GM23338 (cell line): ENCODE measurements at regions not wholly inside any gene's neighbourhood (a gene's known extent, or its start where the extent isn't known, plus 50 kb on each side); places are given as distances from the start of the nearest gene placed in this dataset.

ENCODE experiments used
- ATAC-seq: fragments of 200-7000 bp; cut with Tn5 transposase; 3 replicates; pipeline ENCODE4 v1.9.1; 2020
- DNase-seq: peaks from one replicate; pipeline ENCODE4 v3.0.0-alpha.2; 2015; ENCODE audit warnings: low spot score
- H2AFZ ChIP-seq: fragments of 200-600 bp; sonication (generic); 2 replicates; pipeline ENCODE4 v1.8.0; 2016; ENCODE audit warnings: antibody characterized with exemption, mild to moderate bottlenecking, moderate library complexity
- H3F3A ChIP-seq: fragments of 200-600 bp; sonication (generic); replicated peaks from 2 replicates; pipeline ENCODE4 v1.8.0; 2017; ENCODE audit warnings: antibody characterized with exemption, mixed run types, low read depth
- H3K27ac ChIP-seq: fragments of 200-600 bp; sonication (generic); 2 replicates; pipeline ENCODE4 v1.6.1; 2016; ENCODE audit warnings: low read depth
- H3K27me3 ChIP-seq: fragments of 200-600 bp; sonication (generic); 2 replicates; pipeline ENCODE4 v1.8.0; 2016; ENCODE audit warnings: mild to moderate bottlenecking, mixed run types, moderate library complexity; ENCODE audit not compliant: insufficient read depth
- H3K36me3 ChIP-seq: fragments of 200-600 bp; sonication (generic); 2 replicates; pipeline ENCODE4 v1.8.0; 2016; ENCODE audit warnings: mild to moderate bottlenecking; ENCODE audit not compliant: insufficient read depth
- H3K4me1 ChIP-seq: fragments of 200-600 bp; sonication (generic); 2 replicates; pipeline ENCODE4 v1.8.0; 2016; ENCODE audit warnings: mild to moderate bottlenecking, moderate library complexity; ENCODE audit not compliant: insufficient read depth
- H3K4me2 ChIP-seq: fragments of 200-600 bp; sonication (generic); 2 replicates; pipeline ENCODE4 v1.7.1; 2017; ENCODE audit warnings: mixed run types
- H3K4me3 ChIP-seq: fragments of 200-600 bp; sonication (generic); 2 replicates; pipeline ENCODE4 v1.6.1; 2016; ENCODE audit warnings: mixed run types
- H3K79me2 ChIP-seq: fragments of 200-600 bp; sonication (generic); replicated peaks from 2 replicates; pipeline ENCODE4 v1.8.0; 2017; ENCODE audit warnings: mild to moderate bottlenecking; ENCODE audit not compliant: insufficient read depth
- H3K9me2 ChIP-seq: fragments of 200-600 bp; sonication (generic); 2 replicates; pipeline ENCODE4 v1.8.0; 2017; ENCODE audit not compliant: insufficient read depth
- H4K20me1 ChIP-seq: fragments of 200-600 bp; sonication (generic); replicated peaks from 2 replicates; pipeline ENCODE4 v1.8.0; 2017; ENCODE audit warnings: mild to moderate bottlenecking; ENCODE audit not compliant: insufficient read depth
- H3K27ac Mint-ChIP-seq: 2 replicates; pipeline ENCODE4 v1.8.0; 2020; ENCODE audit warnings: inconsistent platforms, mild to moderate bottlenecking, moderate library complexity, mixed read lengths
- H3K27me3 Mint-ChIP-seq: 3 replicates; pipeline ENCODE4 v1.8.0; 2022; ENCODE audit warnings: low read depth, mild to moderate bottlenecking, moderate library complexity, mixed read lengths, inconsistent platforms; ENCODE audit not compliant: insufficient read depth, poor library complexity
- H3K36me3 Mint-ChIP-seq: 3 replicates; pipeline ENCODE4 v1.8.0; 2021; ENCODE audit warnings: low read depth, mild to moderate bottlenecking, inconsistent platforms, moderate library complexity, mixed read lengths
- H3K4me1 Mint-ChIP-seq: 3 replicates; pipeline ENCODE4 v1.8.0; 2020; ENCODE audit warnings: mild to moderate bottlenecking, inconsistent platforms, mixed read lengths
- H3K4me3 Mint-ChIP-seq: 3 replicates; pipeline ENCODE4 v1.8.0; 2021; ENCODE audit warnings: moderate library complexity, mild to moderate bottlenecking, inconsistent platforms, mixed read lengths
- H3K9me3 Mint-ChIP-seq: 3 replicates; pipeline ENCODE4 v1.8.0; 2020; ENCODE audit warnings: moderate library complexity, mild to moderate bottlenecking, inconsistent platforms, mixed read lengths
- CREB1 ChIP-seq: fragments of 250-450 bp; sonication (Bioruptor Pico); IDR thresholded peaks from 2 replicates; pipeline ENCODE4 v1.5.0; 2020; ENCODE audit warnings: low read depth, mild to moderate bottlenecking, moderate library complexity
- CTCF ChIP-seq, 2 experiments: fragments of 200-600 bp in 1 of 2; sonication (generic) in 1 of 2; conservative IDR thresholded peaks; 2 replicates each; pipeline versions ENCODE4 v1.5.1 to v1.6.1; 2016 to 2017; ENCODE audit warnings: antibody characterized with exemption in 2 of 2, low read depth in 2 of 2, mild to moderate bottlenecking in 2 of 2, moderate library complexity in 1 of 2
- ETS1 ChIP-seq: IDR thresholded peaks from 2 replicates; pipeline ENCODE4 v1.6.1; 2016; ENCODE audit warnings: antibody characterized with exemption
- EZH2 ChIP-seq: fragments of 200-600 bp; sonication (generic); IDR thresholded peaks from one replicate; pipeline ENCODE4 v1.8.0; 2017; ENCODE audit warnings: antibody characterized with exemption, mild to moderate bottlenecking, low read depth; ENCODE audit not compliant: unreplicated experiment
- EZH2phosphoT487 ChIP-seq: fragments of 200-600 bp; sonication (generic); IDR thresholded peaks from one replicate; pipeline ENCODE4 v1.8.1; 2018; ENCODE audit warnings: antibody characterized with exemption; ENCODE audit not compliant: unreplicated experiment
- JUNB ChIP-seq: IDR thresholded peaks from one replicate; pipeline ENCODE4 v1.6.1; 2016; ENCODE audit warnings: antibody characterized with exemption; ENCODE audit not compliant: unreplicated experiment
- POLR2AphosphoS5 ChIP-seq: IDR thresholded peaks from 2 replicates; pipeline ENCODE4 v1.6.1; 2016; ENCODE audit warnings: antibody characterized with exemption, low read depth
- REST ChIP-seq: IDR thresholded peaks from one replicate; pipeline ENCODE4 v1.6.1; 2018; ENCODE audit warnings: antibody characterized with exemption; ENCODE audit not compliant: unreplicated experiment
- STAT1 ChIP-seq: IDR thresholded peaks from one replicate; pipeline ENCODE4 v1.6.1; 2016; ENCODE audit warnings: antibody characterized with exemption; ENCODE audit not compliant: unreplicated experiment
- ZNF114 ChIP-seq: fragments of 250-450 bp; sonication (Bioruptor Pico); IDR thresholded peaks from 2 replicates; pipeline ENCODE4 v1.5.0; 2020; ENCODE audit warnings: mild to moderate bottlenecking, moderate library complexity
- ZNF331 ChIP-seq: fragments of 250-450 bp; sonication (Bioruptor Pico); IDR thresholded peaks from 2 replicates; pipeline ENCODE4 v1.5.0; 2020; ENCODE audit warnings: low read depth, mild to moderate bottlenecking, moderate library complexity
- ZNF462 ChIP-seq: fragments of 250-450 bp; sonication (Bioruptor Pico); IDR thresholded peaks from 2 replicates; pipeline ENCODE4 v1.5.0; 2020; ENCODE audit warnings: mild to moderate bottlenecking, moderate library complexity

GRCh38 chr1:80973101-80973500 is 827.6 kb upstream of the ADGRL2 start (continued):
- no peak for TF ChIP-seq REST

GRCh38 chr1:80966266-80966665 is 834.5 kb upstream of the ADGRL2 start:
- H3K36me3 ChIP-seq: no peaks in the 10 kb centered on the region
- H3K4me2 ChIP-seq: no peak overlapping the region
- no peaks in the 10 kb centered on the region for H3F3A ChIP-seq
- H3K9me2 ChIP-seq: no peaks in the 10 kb centered on the region; the same call in 1 of the 2 replicates
- TF ChIP-seq STAT1: no peak
- TF ChIP-seq CREB1 (CRISPR knock-in tag): no peak
- TF ChIP-seq EZH2: no peak
- no peak for TF ChIP-seq ZNF462 (CRISPR knock-in tag)
- no peak for TF ChIP-seq EZH2phosphoT487
- TF ChIP-seq CTCF (conservative IDR thresholded peaks at IDR 0.05; ENCODE audit: low read depth in 2 of 2): no peak
- no peak for TF ChIP-seq ZNF331 (CRISPR knock-in tag)
- no peak for TF ChIP-seq JUNB
- TF ChIP-seq POLR2AphosphoS5: no peak
- no peak for TF ChIP-seq ZNF114 (CRISPR knock-in tag)
- no peak for TF ChIP-seq ETS1
- no peaks in the 10 kb centered on the region for H4K20me1 ChIP-seq
- no peak for DNase-seq
- H3K27ac Mint-ChIP-seq: no peak overlapping the region
- no peak for ATAC-seq
- H3K27me3 ChIP-seq: no peaks in the 10 kb centered on the region
- H3K4me3 Mint-ChIP-seq: no peak overlapping the region
- no peak overlapping the region for H2AFZ ChIP-seq
- peaks cover 3% of the 10 kb centered on the region; the same call in 1 of the 3 replicates for H3K4me1 Mint-ChIP-seq
- H3K27me3 Mint-ChIP-seq: no peaks in the 10 kb centered on the region
- no peaks in the 10 kb centered on the region for H3K36me3 Mint-ChIP-seq
- H3K27ac ChIP-seq: no peak overlapping the region
- H3K4me3 ChIP-seq: no peak overlapping the region
- no peaks in the 10 kb centered on the region for H3K9me3 Mint-ChIP-seq
- no peaks in the 10 kb centered on the region for H3K79me2 ChIP-seq
- no peaks in the 10 kb centered on the region for H3K4me1 ChIP-seq
